ENCODE measurements at regions not wholly inside any gene's neighbourhood (a gene's known extent, or its start where the extent isn't known, plus 50 kb on each side); places are given as distances from the start of the nearest gene placed in this dataset.

- TF ChIP-seq POLR2A (IDR thresholded peaks at IDR 0.05; ENCODE audit: low read length) (no peak), GATA1 (IDR thresholded peaks at IDR 0.05; ENCODE audit: low read depth, low read length) (no peak)
Measured at GRCh38 chr14:104527857-104528459, 51.6 kb upstream of the C14orf180 start.

Measured in erythroblast (primary cell).